PFSK-1 (cell line): ENCODE measurements at regions not wholly inside any gene's neighbourhood (a gene's known extent, or its start where the extent isn't known, plus 50 kb on each side); places are given as distances from the start of the nearest gene placed in this dataset.

Experiments used
- FOXP2 ChIP-seq: optimal IDR thresholded peaks from 2 replicates; pipeline ENCODE3; 2011; ENCODE audit warnings: borderline replicate concordance, control low read depth, inconsistent platforms; ENCODE audit not compliant: insufficient read depth; ENCODE audit errors: extremely low read length, extremely low read depth
- POLR2AphosphoS5 ChIP-seq: IDR thresholded peaks from 2 replicates; pipeline ENCODE4 v1.6.1; 2012; ENCODE audit warnings: low read depth, mild to moderate bottlenecking, control low read depth, low read length, moderate library complexity
- SIN3A ChIP-seq: IDR thresholded peaks from 2 replicates; pipeline ENCODE4 v1.6.1; 2012; ENCODE audit warnings: mild to moderate bottlenecking, low read length, moderate library complexity, borderline replicate concordance; ENCODE audit not compliant: insufficient read depth
- TAF1 ChIP-seq: IDR thresholded peaks from 2 replicates; pipeline ENCODE4 v1.6.1; 2012; ENCODE audit warnings: low read length, control low read depth, borderline replicate concordance; ENCODE audit not compliant: insufficient read depth
- TF ChIP-seq, protein P1 (sequence below), 2 experiments: IDR thresholded peaks; 2 replicates each; pipeline versions ENCODE4 v1.6.1 to v1.8.0; 2011 to 2012; ENCODE audit warnings: low read depth in 2 of 2, low read length in 2 of 2, control low read depth in 1 of 2, inconsistent platforms in 1 of 2, mild to moderate bottlenecking in 1 of 2, moderate library complexity in 1 of 2; ENCODE audit not compliant: insufficient read depth in 1 of 2

DNA sequence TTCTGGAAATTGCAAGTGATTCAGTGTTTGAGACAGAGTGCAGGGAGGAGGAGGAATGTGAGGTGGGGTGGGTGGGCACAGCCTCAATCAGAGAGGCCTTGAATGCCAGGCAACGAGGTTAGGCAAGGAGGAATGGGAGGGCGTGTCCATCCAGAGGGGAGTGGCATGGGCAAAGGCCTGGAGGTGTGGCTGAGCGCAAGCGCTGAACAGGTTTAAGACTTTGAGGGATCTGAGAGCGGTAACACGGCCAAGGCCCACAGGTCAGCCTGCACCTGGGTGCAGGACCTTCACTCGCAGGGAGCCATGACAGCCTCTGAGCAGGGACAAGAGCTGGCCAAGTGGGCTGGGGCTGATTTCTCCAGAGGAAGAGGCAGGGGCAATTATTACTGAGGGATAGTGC, 125.9 kb downstream of the TPRA1 start:
- TF ChIP-seq TAF1, result no peak
- no peak for TF ChIP-seq FOXP2
- TF ChIP-seq, protein P1, sequence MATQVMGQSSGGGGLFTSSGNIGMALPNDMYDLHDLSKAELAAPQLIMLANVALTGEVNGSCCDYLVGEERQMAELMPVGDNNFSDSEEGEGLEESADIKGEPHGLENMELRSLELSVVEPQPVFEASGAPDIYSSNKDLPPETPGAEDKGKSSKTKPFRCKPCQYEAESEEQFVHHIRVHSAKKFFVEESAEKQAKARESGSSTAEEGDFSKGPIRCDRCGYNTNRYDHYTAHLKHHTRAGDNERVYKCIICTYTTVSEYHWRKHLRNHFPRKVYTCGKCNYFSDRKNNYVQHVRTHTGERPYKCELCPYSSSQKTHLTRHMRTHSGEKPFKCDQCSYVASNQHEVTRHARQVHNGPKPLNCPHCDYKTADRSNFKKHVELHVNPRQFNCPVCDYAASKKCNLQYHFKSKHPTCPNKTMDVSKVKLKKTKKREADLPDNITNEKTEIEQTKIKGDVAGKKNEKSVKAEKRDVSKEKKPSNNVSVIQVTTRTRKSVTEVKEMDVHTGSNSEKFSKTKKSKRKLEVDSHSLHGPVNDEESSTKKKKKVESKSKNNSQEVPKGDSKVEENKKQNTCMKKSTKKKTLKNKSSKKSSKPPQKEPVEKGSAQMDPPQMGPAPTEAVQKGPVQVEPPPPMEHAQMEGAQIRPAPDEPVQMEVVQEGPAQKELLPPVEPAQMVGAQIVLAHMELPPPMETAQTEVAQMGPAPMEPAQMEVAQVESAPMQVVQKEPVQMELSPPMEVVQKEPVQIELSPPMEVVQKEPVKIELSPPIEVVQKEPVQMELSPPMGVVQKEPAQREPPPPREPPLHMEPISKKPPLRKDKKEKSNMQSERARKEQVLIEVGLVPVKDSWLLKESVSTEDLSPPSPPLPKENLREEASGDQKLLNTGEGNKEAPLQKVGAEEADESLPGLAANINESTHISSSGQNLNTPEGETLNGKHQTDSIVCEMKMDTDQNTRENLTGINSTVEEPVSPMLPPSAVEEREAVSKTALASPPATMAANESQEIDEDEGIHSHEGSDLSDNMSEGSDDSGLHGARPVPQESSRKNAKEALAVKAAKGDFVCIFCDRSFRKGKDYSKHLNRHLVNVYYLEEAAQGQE (IDR thresholded peaks at IDR 0.05; ENCODE audit: insufficient read depth in 1 of 2, low read depth in 2 of 2, low read length in 2 of 2), result no peak
- TF ChIP-seq POLR2AphosphoS5, result no peak
- no peak for TF ChIP-seq SIN3A

DNA sequence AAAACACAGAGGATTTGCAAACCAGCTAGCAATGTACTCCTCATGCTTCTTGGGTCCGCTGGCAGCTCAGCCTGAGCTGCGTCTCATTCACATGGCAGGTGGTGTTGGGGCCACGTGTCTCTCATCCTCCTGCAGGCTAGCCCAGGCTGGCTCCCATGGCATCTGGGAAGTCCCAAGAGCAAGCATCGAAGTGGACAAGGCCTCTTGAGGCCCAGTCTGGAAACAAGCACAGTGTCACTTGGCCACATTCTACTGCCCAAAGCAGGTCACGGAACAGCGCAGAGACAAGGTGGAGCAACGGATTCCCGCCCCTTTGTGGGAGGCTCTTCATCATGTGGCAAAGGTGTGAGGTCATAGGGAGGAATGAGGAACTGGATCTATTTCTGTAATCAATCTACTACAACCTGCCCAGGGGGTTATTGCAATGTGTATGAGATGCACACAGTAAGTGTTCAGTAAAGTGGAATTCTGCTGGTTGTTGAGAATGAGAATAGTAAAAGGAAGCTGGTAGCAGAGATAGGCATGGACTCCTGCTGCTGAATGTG, 128.3 kb downstream of the TPRA1 start:
- TF ChIP-seq POLR2AphosphoS5, result no peak
- TF ChIP-seq, protein P1 (IDR thresholded peaks at IDR 0.05; ENCODE audit: insufficient read depth in 1 of 2, low read depth in 2 of 2, low read length in 2 of 2), result no peak
- no peak for TF ChIP-seq SIN3A
- no peak for TF ChIP-seq TAF1
- no peak for TF ChIP-seq FOXP2

DNA sequence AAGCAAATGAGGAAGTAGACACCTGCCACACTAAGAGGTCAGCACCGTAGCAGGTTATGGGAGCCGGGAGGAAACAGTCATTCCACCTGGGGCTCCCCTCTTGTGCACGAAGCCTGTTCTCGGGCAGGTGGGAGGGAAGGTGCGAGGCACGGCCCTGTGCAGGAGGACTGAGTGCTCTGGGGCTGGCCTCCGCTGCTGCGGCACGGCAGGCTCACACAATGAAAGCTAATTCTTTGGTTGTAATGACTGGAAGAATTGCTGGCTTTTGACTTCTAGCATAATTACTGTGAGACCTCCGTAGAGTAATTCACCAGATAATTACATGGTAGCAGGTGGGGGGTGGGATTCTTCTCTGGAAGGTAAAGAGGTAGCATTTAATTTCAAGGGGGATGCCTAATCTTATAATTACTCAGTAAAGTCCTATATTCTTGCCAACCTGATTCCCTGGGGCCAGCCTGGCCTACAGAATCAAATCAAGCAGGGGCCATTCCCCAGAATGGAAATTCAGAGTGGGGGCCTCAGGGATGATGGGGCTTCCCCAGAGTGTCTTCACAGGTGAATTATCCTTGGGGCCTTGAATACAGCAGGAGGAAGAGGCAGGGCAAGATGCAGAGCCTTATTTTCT, 129.1 kb downstream of the TPRA1 start:
- TF ChIP-seq, protein P1 (IDR thresholded peaks at IDR 0.05; ENCODE audit: insufficient read depth in 1 of 2, low read depth in 2 of 2, low read length in 2 of 2), result no peak
- TF ChIP-seq TAF1, result no peak
- TF ChIP-seq SIN3A, result no peak

DNA sequence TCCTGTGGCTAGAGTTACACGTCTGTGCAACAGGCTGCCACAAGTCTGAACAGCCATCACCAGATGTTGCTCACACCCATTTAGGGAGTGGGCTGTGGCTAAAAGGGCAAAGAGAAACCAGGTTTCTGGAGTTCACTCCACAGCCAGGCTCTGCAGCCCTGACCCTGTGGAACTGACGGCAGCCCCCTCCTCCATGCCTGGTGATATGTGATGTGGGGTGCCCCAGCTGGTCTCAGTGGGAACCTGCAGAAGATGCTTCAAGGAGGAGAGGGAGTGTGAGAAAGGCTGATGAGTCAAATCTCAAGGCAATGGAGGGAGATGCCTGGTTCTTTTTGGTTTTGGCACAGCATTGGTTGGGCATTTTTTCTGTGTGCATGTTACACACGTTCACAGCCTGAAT, 130.6 kb downstream of the TPRA1 start:
- TF ChIP-seq POLR2AphosphoS5, result no peak
- TF ChIP-seq, protein P1 (IDR thresholded peaks at IDR 0.05; ENCODE audit: insufficient read depth in 1 of 2, low read depth in 2 of 2, low read length in 2 of 2), result no peak
- no peak for TF ChIP-seq FOXP2
- TF ChIP-seq TAF1, result no peak
- TF ChIP-seq SIN3A, result no peak
